ENCODE measurements at regions not wholly inside any gene's neighbourhood (a gene's known extent, or its start where the extent isn't known, plus 50 kb on each side); places are given as distances from the start of the nearest gene placed in this dataset.

- no peak for ATAC-seq
- WGBS (ENCODE audit: insufficient coverage): 26% methylated on average over 6 of the region's 6 CpGs
- Histone ChIP-seq H3K9me3 (ENCODE audit: control insufficient read depth, insufficient read depth, low read length) (no peaks in the 10 kb centered on the region), H3K4me1 (ENCODE audit: control insufficient read depth, insufficient read depth, low read length) (no peaks in the 10 kb centered on the region), H3K27ac (ENCODE audit: low read length) (no peak overlapping the region), H3K27me3 (ENCODE audit: control insufficient read depth, insufficient read depth, low read length) (no peaks in the 10 kb centered on the region), H3K36me3 (ENCODE audit: control insufficient read depth, insufficient read depth, low read length) (no peaks in the 10 kb centered on the region), H3K4me3 (ENCODE audit: low read length) (no peak overlapping the region)
- H3K9me3 Mint-ChIP-seq: peaks cover 8 to 9% of the 10 kb centered on the region in 2 donors
- peaks cover 0 to 13% of the 10 kb centered on the region in 2 donors for H3K27me3 Mint-ChIP-seq (ENCODE audit: low read depth in 2 of 2)
- no peak overlapping the region for H3K27ac Mint-ChIP-seq
- no peak for DNase-seq
- H3K36me3 Mint-ChIP-seq: no peaks in the 10 kb centered on the region
- no peaks in the 10 kb centered on the region for H3K4me1 Mint-ChIP-seq
- intact Hi-C loops (cut with micrococcal nuclease): no loop called here
- TF ChIP-seq CTCF (IDR thresholded peaks at IDR 0.05): no peak
- no peak overlapping the region for H3K4me3 Mint-ChIP-seq
Observed at GRCh38 chr16:55017321-55017720, 86.7 kb downstream of the IRX5 start.

- 97% methylated on average over 24 of the region's 24 CpGs for WGBS (ENCODE audit: insufficient coverage)
- peak in 1 of 3 donors; percentile 1 for ATAC-seq
Observed at GRCh38 chr16:55018881-55019280, 88.2 kb downstream of the IRX5 start.

GRCh38 chr16:55019419-55020131 is 88.9 kb downstream of the IRX5 start:
- TF ChIP-seq CTCF (IDR thresholded peaks at IDR 0.05): no peak
- Mint-ChIP-seq H3K36me3 (no peaks in the 10 kb centered on the region), H3K27ac (no peak overlapping the region), H3K4me1 (no peaks in the 10 kb centered on the region), H3K9me3 (peaks cover 8 to 9% of the 10 kb centered on the region in 2 donors), H3K27me3 (ENCODE audit: low read depth in 2 of 2) (peaks cover 2 to 16% of the 10 kb centered on the region in 2 donors), H3K4me3 (no peak overlapping the region)
- Histone ChIP-seq H3K9me3 (ENCODE audit: control insufficient read depth, insufficient read depth, low read length) (no peaks in the 10 kb centered on the region), H3K27ac (ENCODE audit: low read length) (no peak overlapping the region), H3K27me3 (ENCODE audit: control insufficient read depth, insufficient read depth, low read length) (peaks cover 2% of the 10 kb centered on the region), H3K36me3 (ENCODE audit: control insufficient read depth, insufficient read depth, low read length) (no peaks in the 10 kb centered on the region), H3K4me1 (ENCODE audit: control insufficient read depth, insufficient read depth, low read length) (no peaks in the 10 kb centered on the region), H3K4me3 (ENCODE audit: low read length) (no peak overlapping the region)
- intact Hi-C loops (cut with micrococcal nuclease): no loop called here
- no peak for DNase-seq
- peak in 1 of 3 donors; percentile 53 for ATAC-seq
- 95% methylated on average over 9 of the region's 9 CpGs for WGBS (ENCODE audit: insufficient coverage)

More at GRCh38 chr16:55018881-55019280, 88.2 kb downstream of the IRX5 start:
- no peak overlapping the region for H3K4me3 ChIP-seq (ENCODE audit: low read length)
- no peak for TF ChIP-seq CTCF (IDR thresholded peaks at IDR 0.05)
- Mint-ChIP-seq H3K9me3 (peaks cover 8 to 9% of the 10 kb centered on the region in 2 donors), H3K27ac (no peak overlapping the region), H3K4me1 (no peaks in the 10 kb centered on the region), H3K27me3 (ENCODE audit: low read depth in 2 of 2) (peaks cover 0 to 16% of the 10 kb centered on the region in 2 donors), H3K36me3 (no peaks in the 10 kb centered on the region), H3K4me3 (no peak overlapping the region)
- no peak overlapping the region for H3K27ac ChIP-seq (ENCODE audit: low read length)
- H3K27me3 ChIP-seq (ENCODE audit: control insufficient read depth, insufficient read depth, low read length): peaks cover 2% of the 10 kb centered on the region
- no peaks in the 10 kb centered on the region for H3K9me3 ChIP-seq (ENCODE audit: control insufficient read depth, insufficient read depth, low read length)
- no peak for DNase-seq
- H3K4me1 ChIP-seq (ENCODE audit: control insufficient read depth, insufficient read depth, low read length): no peaks in the 10 kb centered on the region
- intact Hi-C loops (cut with micrococcal nuclease): no loop called here
- H3K36me3 ChIP-seq (ENCODE audit: control insufficient read depth, insufficient read depth, low read length): no peaks in the 10 kb centered on the region
